HEK293 (cell line): ENCODE measurements at regions not wholly inside any gene's neighbourhood (a gene's known extent, or its start where the extent isn't known, plus 50 kb on each side); places are given as distances from the start of the nearest gene placed in this dataset.

ENCODE experiments used
- CTCF ChIA-PET: fragments of 350-600 bp; formaldehyde crosslinking; extraction: SDS; loops from one replicate; lab custom pipeline; 2021; ENCODE audit warnings: antibody characterized with exemption; lab: Yijun Ruan, JAX
- POLR2A ChIA-PET: fragments of 300-600 bp; formaldehyde crosslinking; extraction: SDS; loops from one replicate; lab custom pipeline; 2020; ENCODE audit warnings: antibody characterized with exemption, inconsistent platforms; lab: Yijun Ruan, JAX
- H3K27ac ChIP-seq: fragments of 200-500 bp; sonication (Bioruptor generic); 2 replicates; pipeline ENCODE4 v1.5.1; 2014; ENCODE audit warnings: low read depth, low read length, control low read depth, inconsistent platforms; ENCODE audit errors: extremely low read depth
- H3K36me3 ChIP-seq, 2 experiments: fragments of 200-500 bp in 1 of 2; sonication (Bioruptor generic) in 1 of 2; 1 replicate in 1 of 2; 2 replicates in 1 of 2; pipeline ENCODE4 v1.5.1; 2014 to 2017; ENCODE audit warnings: inconsistent platforms in 2 of 2, low read length in 2 of 2; ENCODE audit not compliant: control insufficient read depth in 2 of 2, insufficient read depth in 1 of 2
- H3K4me1 ChIP-seq: fragments of 200-500 bp; sonication (Bioruptor generic); 2 replicates; pipeline ENCODE4 v1.5.1; 2014; ENCODE audit warnings: mild to moderate bottlenecking, low read length, inconsistent platforms; ENCODE audit not compliant: control insufficient read depth, insufficient read depth
- H3K4me3 ChIP-seq: 2 replicates; pipeline ENCODE4 v1.5.1; 2011; ENCODE audit warnings: low read depth, mild to moderate bottlenecking, control low read depth, low read length, moderate library complexity
- H3K9me3 ChIP-seq: fragments of 200-500 bp; sonication (Bioruptor generic); 2 replicates; pipeline ENCODE4 v1.5.1; 2014; ENCODE audit warnings: low read depth, low read length, inconsistent platforms; ENCODE audit not compliant: control insufficient read depth, insufficient read depth
- HOXC10 ChIP-seq: sonication (generic); formaldehyde crosslinking; IDR thresholded peaks from 2 replicates; pipeline ENCODE4 v1.8.1; 2023; ENCODE audit warnings: mild to moderate bottlenecking, missing genetic modification reagents
- MEIS1 ChIP-seq: sonication (generic); formaldehyde crosslinking; IDR thresholded peaks from 2 replicates; pipeline ENCODE4 v1.8.1; 2022; ENCODE audit warnings: missing genetic modification reagents, mild to moderate bottlenecking, borderline replicate concordance
- REPIN1 ChIP-seq: fragments of 450-650 bp; formaldehyde crosslinking; IDR thresholded peaks from 2 replicates; pipeline ENCODE4 v1.5.1; 2017; ENCODE audit warnings: missing biosample characterization, missing genetic modification characterization, low read depth
- SP3 ChIP-seq: fragments of 450-650 bp; formaldehyde crosslinking; IDR thresholded peaks from 2 replicates; pipeline ENCODE4 v1.5.1; 2016; ENCODE audit warnings: missing biosample characterization, missing genetic modification characterization
- WT1 ChIP-seq: fragments of 450-650 bp; formaldehyde crosslinking; IDR thresholded peaks from 2 replicates; pipeline ENCODE4 v1.5.1; 2016; ENCODE audit warnings: missing biosample characterization, missing genetic modification characterization
- YY1 ChIP-seq: fragments of 450-650 bp; formaldehyde crosslinking; IDR thresholded peaks from 2 replicates; pipeline ENCODE4 v1.5.1; 2018; ENCODE audit warnings: missing biosample characterization, missing genetic modification characterization
- ZFP37 ChIP-seq: fragments of 450-650 bp; formaldehyde crosslinking; IDR thresholded peaks from 2 replicates; pipeline ENCODE4 v1.5.1; 2016; ENCODE audit warnings: missing biosample characterization, missing genetic modification characterization
- ZNF121 ChIP-seq: fragments of 450-650 bp; formaldehyde crosslinking; IDR thresholded peaks from 2 replicates; pipeline ENCODE4 v1.5.1; 2016; ENCODE audit warnings: missing biosample characterization, missing genetic modification characterization
- ZNF132 ChIP-seq: fragments of 450-650 bp; formaldehyde crosslinking; IDR thresholded peaks from 2 replicates; pipeline ENCODE4 v1.5.1; 2017; ENCODE audit warnings: missing biosample characterization, missing genetic modification characterization, borderline replicate concordance
- ZNF266 ChIP-seq: fragments of 450-650 bp; formaldehyde crosslinking; IDR thresholded peaks from 2 replicates; pipeline ENCODE4 v1.5.1; 2016; ENCODE audit warnings: missing biosample characterization, missing genetic modification characterization, low read depth
- ZNF391 ChIP-seq: fragments of 450-650 bp; formaldehyde crosslinking; IDR thresholded peaks from 2 replicates; pipeline ENCODE4 v1.5.1; 2016; ENCODE audit warnings: low read depth, missing biosample characterization, missing genetic modification characterization, borderline replicate concordance
- ZNF510 ChIP-seq: fragments of 450-650 bp; formaldehyde crosslinking; IDR thresholded peaks from 2 replicates; pipeline ENCODE4 v1.5.1; 2018; ENCODE audit warnings: mild to moderate bottlenecking, missing genetic modification characterization, missing biosample characterization; ENCODE audit not compliant: insufficient replicate concordance
- ZNF623 ChIP-seq: fragments of 450-650 bp; formaldehyde crosslinking; IDR thresholded peaks from 2 replicates; pipeline ENCODE4 v1.5.1; 2016; ENCODE audit warnings: missing biosample characterization, missing genetic modification characterization
- ZNF670 ChIP-seq: fragments of 450-650 bp; formaldehyde crosslinking; IDR thresholded peaks from 2 replicates; pipeline ENCODE4 v1.5.1; 2016; ENCODE audit warnings: missing biosample characterization, missing genetic modification characterization, low read depth
- ZNF768 ChIP-seq: fragments of 450-650 bp; formaldehyde crosslinking; IDR thresholded peaks from 2 replicates; pipeline ENCODE4 v1.5.1; 2018; ENCODE audit warnings: missing biosample characterization, mild to moderate bottlenecking, missing genetic modification characterization
- TF ChIP-seq, protein P1 (sequence below): fragments of 450-650 bp; formaldehyde crosslinking; IDR thresholded peaks from 2 replicates; pipeline ENCODE4 v1.5.1; 2016; ENCODE audit warnings: missing biosample characterization, missing genetic modification characterization, low read depth
- TF ChIP-seq, protein P2 (sequence below): fragments of 450-650 bp; formaldehyde crosslinking; IDR thresholded peaks from 2 replicates; pipeline ENCODE4 v1.5.1; 2016; ENCODE audit warnings: missing biosample characterization, missing genetic modification characterization, borderline replicate concordance
- TF ChIP-seq, protein P3 (sequence below): fragments of 450-650 bp; IDR thresholded peaks from 2 replicates; pipeline ENCODE4 v1.5.1; 2018; ENCODE audit warnings: missing biosample characterization, missing genetic modification characterization
- TF ChIP-seq, protein P4 (sequence below): fragments of 450-650 bp; formaldehyde crosslinking; IDR thresholded peaks from 2 replicates; pipeline ENCODE4 v1.5.1; 2016; ENCODE audit warnings: missing biosample characterization, missing genetic modification characterization

DNA sequence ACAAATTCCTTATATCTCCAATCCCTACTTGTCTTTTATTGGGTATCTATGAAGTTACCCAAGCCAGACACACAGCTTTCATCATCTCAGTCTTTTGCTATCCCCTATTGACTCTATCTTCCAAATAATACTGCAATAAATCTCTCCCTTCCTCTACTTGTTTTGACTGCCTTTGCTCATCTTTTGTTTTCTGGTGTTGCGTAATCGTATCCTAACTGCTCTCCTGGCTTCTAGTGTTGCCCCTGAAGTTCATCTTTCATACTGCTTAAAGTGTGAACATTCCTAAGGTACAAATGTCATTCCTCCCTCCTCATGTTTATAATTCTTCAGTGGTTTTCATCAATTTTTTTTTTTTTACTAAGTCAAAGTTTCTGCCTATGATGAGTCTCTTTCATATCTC, 491.3 kb upstream of the DCC start (continued):
- TF ChIP-seq, protein P1, sequence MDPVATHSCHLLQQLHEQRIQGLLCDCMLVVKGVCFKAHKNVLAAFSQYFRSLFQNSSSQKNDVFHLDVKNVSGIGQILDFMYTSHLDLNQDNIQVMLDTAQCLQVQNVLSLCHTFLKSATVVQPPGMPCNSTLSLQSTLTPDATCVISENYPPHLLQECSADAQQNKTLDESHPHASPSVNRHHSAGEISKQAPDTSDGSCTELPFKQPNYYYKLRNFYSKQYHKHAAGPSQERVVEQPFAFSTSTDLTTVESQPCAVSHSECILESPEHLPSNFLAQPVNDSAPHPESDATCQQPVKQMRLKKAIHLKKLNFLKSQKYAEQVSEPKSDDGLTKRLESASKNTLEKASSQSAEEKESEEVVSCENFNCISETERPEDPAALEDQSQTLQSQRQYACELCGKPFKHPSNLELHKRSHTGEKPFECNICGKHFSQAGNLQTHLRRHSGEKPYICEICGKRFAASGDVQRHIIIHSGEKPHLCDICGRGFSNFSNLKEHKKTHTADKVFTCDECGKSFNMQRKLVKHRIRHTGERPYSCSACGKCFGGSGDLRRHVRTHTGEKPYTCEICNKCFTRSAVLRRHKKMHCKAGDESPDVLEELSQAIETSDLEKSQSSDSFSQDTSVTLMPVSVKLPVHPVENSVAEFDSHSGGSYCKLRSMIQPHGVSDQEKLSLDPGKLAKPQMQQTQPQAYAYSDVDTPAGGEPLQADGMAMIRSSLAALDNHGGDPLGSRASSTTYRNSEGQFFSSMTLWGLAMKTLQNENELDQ (tag by site-specific recombination): no peak
- TF ChIP-seq MEIS1 (CRISPR knock-in tag): no peak
- TF ChIP-seq, all 188 proteins: peak for 0

DNA sequence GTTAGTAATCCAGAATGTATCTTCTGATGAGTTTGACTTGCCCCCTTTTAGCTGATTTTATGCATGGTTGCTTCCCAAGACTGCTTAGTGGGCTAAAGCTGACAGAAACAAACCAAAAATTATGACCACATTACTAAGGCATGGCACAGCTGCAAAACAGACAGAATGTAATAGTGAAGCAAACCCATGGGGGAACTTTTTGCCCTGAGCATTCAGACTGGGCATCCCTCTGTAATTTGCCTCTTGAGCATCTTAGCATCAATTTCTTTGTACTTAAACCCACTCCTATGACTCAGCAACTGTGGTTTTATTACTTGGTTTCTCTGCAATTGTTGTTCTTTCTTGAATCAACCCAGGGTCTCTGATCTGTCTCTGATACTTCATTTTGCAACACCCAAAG, 487.3 kb upstream of the DCC start:
- Histone ChIP-seq H3K9me3 (no peaks in the 10 kb centered on the region), H3K4me3 (no peak overlapping the region), H3K4me1 (no peaks in the 10 kb centered on the region), H3K27ac (no peak overlapping the region), H3K36me3 (no peaks in the 10 kb centered on the region)
- CTCF ChIA-PET: no interaction called here
- POLR2A ChIA-PET: no interaction called here
- TF ChIP-seq, protein P2, sequence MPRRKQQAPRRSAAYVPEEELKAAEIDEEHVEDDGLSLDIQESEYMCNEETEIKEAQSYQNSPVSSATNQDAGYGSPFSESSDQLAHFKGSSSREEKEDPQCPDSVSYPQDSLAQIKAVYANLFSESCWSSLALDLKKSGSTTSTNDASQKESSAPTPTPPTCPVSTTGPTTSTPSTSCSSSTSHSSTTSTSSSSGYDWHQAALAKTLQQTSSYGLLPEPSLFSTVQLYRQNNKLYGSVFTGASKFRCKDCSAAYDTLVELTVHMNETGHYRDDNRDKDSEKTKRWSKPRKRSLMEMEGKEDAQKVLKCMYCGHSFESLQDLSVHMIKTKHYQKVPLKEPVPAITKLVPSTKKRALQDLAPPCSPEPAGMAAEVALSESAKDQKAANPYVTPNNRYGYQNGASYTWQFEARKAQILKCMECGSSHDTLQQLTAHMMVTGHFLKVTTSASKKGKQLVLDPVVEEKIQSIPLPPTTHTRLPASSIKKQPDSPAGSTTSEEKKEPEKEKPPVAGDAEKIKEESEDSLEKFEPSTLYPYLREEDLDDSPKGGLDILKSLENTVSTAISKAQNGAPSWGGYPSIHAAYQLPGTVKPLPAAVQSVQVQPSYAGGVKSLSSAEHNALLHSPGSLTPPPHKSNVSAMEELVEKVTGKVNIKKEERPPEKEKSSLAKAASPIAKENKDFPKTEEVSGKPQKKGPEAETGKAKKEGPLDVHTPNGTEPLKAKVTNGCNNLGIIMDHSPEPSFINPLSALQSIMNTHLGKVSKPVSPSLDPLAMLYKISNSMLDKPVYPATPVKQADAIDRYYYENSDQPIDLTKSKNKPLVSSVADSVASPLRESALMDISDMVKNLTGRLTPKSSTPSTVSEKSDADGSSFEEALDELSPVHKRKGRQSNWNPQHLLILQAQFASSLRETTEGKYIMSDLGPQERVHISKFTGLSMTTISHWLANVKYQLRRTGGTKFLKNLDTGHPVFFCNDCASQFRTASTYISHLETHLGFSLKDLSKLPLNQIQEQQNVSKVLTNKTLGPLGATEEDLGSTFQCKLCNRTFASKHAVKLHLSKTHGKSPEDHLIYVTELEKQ (tag by site-specific recombination): no peak
- TF ChIP-seq ZNF670 (tag by site-specific recombination): no peak
- no peak for TF ChIP-seq ZNF768 (tag by site-specific recombination)
- TF ChIP-seq YY1 (tag by site-specific recombination): no peak
- TF ChIP-seq ZNF391: no peak
- no peak for TF ChIP-seq ZFP37 (tag by site-specific recombination)
- no peak for TF ChIP-seq ZNF510

DNA sequence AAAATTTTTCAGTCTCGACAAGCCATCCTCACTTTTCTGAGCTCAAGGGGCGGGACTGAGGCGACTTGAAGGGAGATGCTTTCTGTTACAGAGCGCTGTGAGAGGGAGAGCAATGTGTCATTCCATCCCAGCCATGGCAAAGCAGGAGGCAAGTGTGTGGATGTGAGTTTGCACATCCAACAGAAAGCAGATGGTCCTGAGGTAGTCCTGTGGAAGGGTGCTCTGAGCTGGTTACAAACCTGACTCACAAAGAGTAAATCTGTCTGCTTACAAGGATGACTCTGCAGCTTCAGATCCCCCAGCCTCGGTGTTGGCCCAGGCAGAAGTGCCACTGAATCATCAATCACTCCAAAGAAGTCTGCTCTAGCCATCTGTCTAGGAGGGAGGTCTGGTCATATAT, 482.0 kb upstream of the DCC start:
- POLR2A ChIA-PET: no interaction called here
- TF ChIP-seq REPIN1 (no peak), ZNF121 (tag by site-specific recombination) (no peak), ZNF391 (no peak), ZNF623 (tag by site-specific recombination) (no peak), WT1 (tag by site-specific recombination) (no peak), SP3 (tag by site-specific recombination) (no peak), HOXC10 (CRISPR knock-in tag) (no peak), ZNF132 (tag by site-specific recombination) (no peak), ZNF266 (tag by site-specific recombination) (no peak)
- TF ChIP-seq, protein P3, sequence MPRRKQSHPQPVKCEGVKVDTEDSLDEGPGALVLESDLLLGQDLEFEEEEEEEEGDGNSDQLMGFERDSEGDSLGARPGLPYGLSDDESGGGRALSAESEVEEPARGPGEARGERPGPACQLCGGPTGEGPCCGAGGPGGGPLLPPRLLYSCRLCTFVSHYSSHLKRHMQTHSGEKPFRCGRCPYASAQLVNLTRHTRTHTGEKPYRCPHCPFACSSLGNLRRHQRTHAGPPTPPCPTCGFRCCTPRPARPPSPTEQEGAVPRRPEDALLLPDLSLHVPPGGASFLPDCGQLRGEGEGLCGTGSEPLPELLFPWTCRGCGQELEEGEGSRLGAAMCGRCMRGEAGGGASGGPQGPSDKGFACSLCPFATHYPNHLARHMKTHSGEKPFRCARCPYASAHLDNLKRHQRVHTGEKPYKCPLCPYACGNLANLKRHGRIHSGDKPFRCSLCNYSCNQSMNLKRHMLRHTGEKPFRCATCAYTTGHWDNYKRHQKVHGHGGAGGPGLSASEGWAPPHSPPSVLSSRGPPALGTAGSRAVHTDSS (tag by site-specific recombination): no peak
- TF ChIP-seq, protein P4, sequence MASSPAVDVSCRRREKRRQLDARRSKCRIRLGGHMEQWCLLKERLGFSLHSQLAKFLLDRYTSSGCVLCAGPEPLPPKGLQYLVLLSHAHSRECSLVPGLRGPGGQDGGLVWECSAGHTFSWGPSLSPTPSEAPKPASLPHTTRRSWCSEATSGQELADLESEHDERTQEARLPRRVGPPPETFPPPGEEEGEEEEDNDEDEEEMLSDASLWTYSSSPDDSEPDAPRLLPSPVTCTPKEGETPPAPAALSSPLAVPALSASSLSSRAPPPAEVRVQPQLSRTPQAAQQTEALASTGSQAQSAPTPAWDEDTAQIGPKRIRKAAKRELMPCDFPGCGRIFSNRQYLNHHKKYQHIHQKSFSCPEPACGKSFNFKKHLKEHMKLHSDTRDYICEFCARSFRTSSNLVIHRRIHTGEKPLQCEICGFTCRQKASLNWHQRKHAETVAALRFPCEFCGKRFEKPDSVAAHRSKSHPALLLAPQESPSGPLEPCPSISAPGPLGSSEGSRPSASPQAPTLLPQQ (tag by site-specific recombination): no peak
- Histone ChIP-seq H3K27ac (no peak overlapping the region), H3K9me3 (no peaks in the 10 kb centered on the region), H3K4me1 (no peaks in the 10 kb centered on the region), H3K4me3 (no peak overlapping the region), H3K36me3 (no peaks in the 10 kb centered on the region)
- CTCF ChIA-PET: no interaction called here
